ENCODE measurements at regions not wholly inside any gene's neighbourhood (a gene's known extent, or its start where the extent isn't known, plus 50 kb on each side); places are given as distances from the start of the nearest gene placed in this dataset.

- TF ChIP-seq CTCF (IDR thresholded peaks at IDR 0.05): no peak
- no peaks in the 10 kb centered on the region for H3K9me3 Mint-ChIP-seq
- no peaks in the 10 kb centered on the region for H3K36me3 Mint-ChIP-seq (ENCODE audit: low read depth)
Measured at GRCh38 chr12:71233083-71233482, 75.3 kb upstream of the TSPAN8 start.

DNA sequence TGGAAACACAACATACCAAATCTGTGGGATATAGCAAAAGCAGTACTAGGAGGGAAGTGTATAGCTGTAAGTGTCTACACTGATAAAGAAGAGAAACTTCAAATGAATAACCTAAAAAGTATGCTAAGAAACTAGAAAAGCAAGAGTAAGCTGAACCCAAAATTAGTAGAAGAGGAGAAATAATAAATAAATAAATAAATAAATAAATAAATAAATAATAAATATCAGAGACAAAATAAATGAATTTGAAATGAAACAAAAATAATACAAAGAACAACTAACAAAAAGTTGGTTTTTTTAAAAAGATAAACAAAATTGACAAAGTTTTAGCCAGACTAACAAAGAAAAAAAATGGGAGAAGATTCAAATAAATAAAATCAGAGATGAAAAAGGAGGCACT is 72.7 kb upstream of the TSPAN8 start:
- Mint-ChIP-seq H3K27me3 (ENCODE audit: low read depth, poor library complexity) (peaks cover 7% of the 10 kb centered on the region), H3K36me3 (ENCODE audit: low read depth) (no peaks in the 10 kb centered on the region), H3K4me3 (no peak overlapping the region), H3K9me3 (no peaks in the 10 kb centered on the region), H3K4me1 (no peaks in the 10 kb centered on the region), H3K27ac (no peak overlapping the region)
- no peak for DNase-seq
- no peak for TF ChIP-seq CTCF (IDR thresholded peaks at IDR 0.05)

More at GRCh38 chr12:71233083-71233482, 75.3 kb upstream of the TSPAN8 start:
- no peak for DNase-seq
- Mint-ChIP-seq H3K27me3 (ENCODE audit: low read depth, poor library complexity) (peaks cover 7% of the 10 kb centered on the region), H3K4me1 (no peaks in the 10 kb centered on the region), H3K27ac (no peak overlapping the region), H3K4me3 (no peak overlapping the region)

- Mint-ChIP-seq H3K4me3 (no peak overlapping the region), H3K27me3 (ENCODE audit: low read depth, poor library complexity) (peaks cover 3% of the 10 kb centered on the region), H3K4me1 (no peaks in the 10 kb centered on the region), H3K9me3 (no peaks in the 10 kb centered on the region), H3K36me3 (ENCODE audit: low read depth) (no peaks in the 10 kb centered on the region), H3K27ac (no peak overlapping the region)
- no peak for DNase-seq
- TF ChIP-seq CTCF (IDR thresholded peaks at IDR 0.05): no peak
Measured at GRCh38 chr12:71223139-71223538, 65.3 kb upstream of the TSPAN8 start.

DNA sequence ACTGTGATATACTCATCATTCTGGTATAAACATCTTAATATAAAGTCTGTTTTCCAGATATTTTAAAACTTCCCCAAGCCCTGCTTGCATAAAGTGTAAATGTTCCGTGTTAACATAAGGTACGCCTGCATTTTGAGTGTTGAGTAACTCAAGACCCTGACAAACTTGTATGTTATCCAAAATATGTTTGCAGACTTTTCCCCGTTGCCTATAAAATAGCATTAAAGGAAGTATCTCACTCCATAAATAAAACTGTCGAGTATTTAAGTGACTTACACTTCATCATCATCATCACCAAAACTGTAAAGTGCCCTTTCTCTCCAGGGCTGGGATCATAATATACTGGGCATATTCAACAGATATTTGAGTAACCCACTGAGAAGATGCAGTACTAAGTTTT is 64.6 kb upstream of the TSPAN8 start:
- DNase-seq: no peak
- Mint-ChIP-seq H3K27ac (no peak overlapping the region), H3K36me3 (ENCODE audit: low read depth) (no peaks in the 10 kb centered on the region), H3K4me3 (no peak overlapping the region), H3K9me3 (no peaks in the 10 kb centered on the region), H3K4me1 (no peaks in the 10 kb centered on the region), H3K27me3 (ENCODE audit: low read depth, poor library complexity) (peaks cover 3% of the 10 kb centered on the region)
- TF ChIP-seq CTCF (IDR thresholded peaks at IDR 0.05): no peak

GRCh38 chr12:71220260-71220659 is 62.5 kb upstream of the TSPAN8 start:
- DNase-seq: no peak
- Mint-ChIP-seq H3K4me1 (no peaks in the 10 kb centered on the region), H3K9me3 (no peaks in the 10 kb centered on the region), H3K4me3 (no peak overlapping the region), H3K27me3 (ENCODE audit: low read depth, poor library complexity) (peaks cover 3% of the 10 kb centered on the region), H3K36me3 (ENCODE audit: low read depth) (no peaks in the 10 kb centered on the region), H3K27ac (no peak overlapping the region)
- TF ChIP-seq CTCF (IDR thresholded peaks at IDR 0.05): no peak

DNA sequence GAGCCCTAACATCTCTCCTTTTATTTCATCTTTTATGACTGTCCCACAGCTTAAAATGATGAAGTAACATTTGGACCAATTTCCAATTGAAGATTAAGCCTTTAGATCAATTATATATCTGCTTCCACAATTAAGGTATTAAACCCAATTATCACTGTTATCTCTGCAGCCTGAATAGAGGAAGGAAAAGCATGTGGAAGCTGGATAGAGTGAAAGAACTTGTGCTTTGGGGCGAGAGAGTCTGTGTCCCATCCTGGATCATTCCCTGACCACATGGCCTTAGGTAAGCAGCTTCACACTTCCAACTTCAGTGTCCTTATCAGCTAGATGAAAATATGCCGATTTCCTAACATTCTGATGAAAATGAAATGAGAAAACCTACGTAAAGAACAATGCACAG is 61.4 kb upstream of the TSPAN8 start:
- H3K4me3 Mint-ChIP-seq: no peak overlapping the region
- no peaks in the 10 kb centered on the region for H3K4me1 Mint-ChIP-seq
- no peak for DNase-seq
- no peaks in the 10 kb centered on the region for H3K9me3 Mint-ChIP-seq
- no peak overlapping the region for H3K27ac Mint-ChIP-seq
- peaks cover 3% of the 10 kb centered on the region for H3K27me3 Mint-ChIP-seq (ENCODE audit: low read depth, poor library complexity)
- TF ChIP-seq CTCF (IDR thresholded peaks at IDR 0.05): no peak
- no peaks in the 10 kb centered on the region for H3K36me3 Mint-ChIP-seq (ENCODE audit: low read depth)
